GM12892 (cell line): ENCODE measurements at regions not wholly inside any gene's neighbourhood (a gene's known extent, or its start where the extent isn't known, plus 50 kb on each side); places are given as distances from the start of the nearest gene placed in this dataset.
A peak's percentile ranks its signal among the peaks of the same experiment; 100 is the strongest.

Experiments used
- DNase-seq: peaks from one replicate; pipeline ENCODE4 v3.0.0; 2011; ENCODE audit not compliant: insufficient read length
- FAIRE-seq: peaks from 2 replicates; lab custom pipeline; 2011; peaks lifted over from hg19 to GRCh38; lab: Jason Lieb, UNC
- POLR2A ChIP-seq: IDR thresholded peaks from 2 replicates; pipeline ENCODE4 v1.6.1; 2011; ENCODE audit warnings: low read depth, low read length, control low read depth
- POLR2AphosphoS5 ChIP-seq: IDR thresholded peaks from 2 replicates; pipeline ENCODE4 v1.6.1; 2011; ENCODE audit warnings: low read depth, low read length, control low read depth
- TAF1 ChIP-seq: IDR thresholded peaks from 2 replicates; pipeline ENCODE4 v1.6.1; 2011; ENCODE audit warnings: low read depth, mild to moderate bottlenecking, control low read depth, low read length, borderline replicate concordance

GRCh38 chr6:14031516-14031915 is 86.1 kb upstream of the CD83 start:
- no peak for DNase-seq
- FAIRE-seq, result no peak
- no peak for TF ChIP-seq POLR2AphosphoS5
- no peak for TF ChIP-seq TAF1
- TF ChIP-seq POLR2A, result no peak

DNA sequence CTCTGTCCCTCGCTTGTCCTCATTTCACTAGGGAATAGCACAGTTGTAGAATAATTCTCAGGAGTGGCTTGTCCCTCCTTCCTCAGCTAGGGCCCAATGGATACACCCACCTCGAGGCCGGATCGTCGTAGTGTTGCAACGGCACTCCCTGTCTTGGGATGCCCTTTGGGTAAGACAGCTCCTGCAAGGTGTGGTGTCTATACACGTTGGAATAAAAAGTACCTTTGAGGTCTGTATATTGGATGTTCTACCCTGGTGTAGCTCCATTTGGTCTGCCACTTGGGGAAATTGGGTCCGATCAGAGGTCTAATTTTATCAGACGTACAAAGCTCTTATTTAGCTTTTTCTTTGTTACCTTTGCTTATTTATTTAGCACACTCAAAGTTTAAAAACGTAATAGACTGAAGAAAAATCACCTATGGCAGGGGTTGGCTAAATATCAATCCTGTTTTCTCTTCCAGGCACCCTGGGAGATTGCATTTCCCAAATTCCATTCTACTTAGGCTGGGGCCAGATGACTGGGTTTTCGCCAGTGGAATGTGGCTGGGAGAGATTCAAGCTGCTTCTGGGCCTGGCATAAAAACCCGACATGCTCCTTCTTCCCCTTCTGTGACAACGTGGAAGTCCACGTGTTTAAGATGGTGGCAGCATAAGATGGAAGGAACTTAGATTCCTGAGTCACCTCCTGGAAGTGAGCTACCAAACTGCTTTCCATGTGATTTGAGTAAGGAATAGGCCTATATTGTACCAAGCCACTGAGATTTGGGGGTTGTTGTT is 82.3 kb upstream of the CD83 start:
- DNase-seq (no peak), FAIRE-seq (no peak)
- TF ChIP-seq POLR2A (no peak), TAF1 (no peak), POLR2AphosphoS5 (no peak)

DNA sequence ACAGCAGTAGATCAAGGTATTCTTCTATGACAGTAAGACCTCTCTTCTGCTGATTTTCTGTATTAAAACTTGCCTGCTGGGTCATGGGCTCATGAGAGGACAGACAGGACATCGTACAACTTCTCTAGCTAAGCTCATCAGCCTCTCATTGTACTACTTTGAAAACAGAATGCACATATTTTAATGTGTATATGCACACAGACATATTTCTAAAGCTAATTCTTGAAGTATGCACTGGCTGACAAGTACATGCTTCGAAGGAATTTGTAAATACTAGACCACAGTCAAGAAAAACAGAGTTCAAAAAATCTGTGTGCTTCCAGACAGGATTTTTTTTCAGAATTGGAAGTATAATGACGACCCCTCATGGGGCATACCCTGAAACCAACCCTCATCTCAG is 81.7 kb upstream of the CD83 start:
- no peak for FAIRE-seq
- TF ChIP-seq POLR2AphosphoS5, result no peak
- no peak for TF ChIP-seq TAF1
- no peak for TF ChIP-seq POLR2A

DNA sequence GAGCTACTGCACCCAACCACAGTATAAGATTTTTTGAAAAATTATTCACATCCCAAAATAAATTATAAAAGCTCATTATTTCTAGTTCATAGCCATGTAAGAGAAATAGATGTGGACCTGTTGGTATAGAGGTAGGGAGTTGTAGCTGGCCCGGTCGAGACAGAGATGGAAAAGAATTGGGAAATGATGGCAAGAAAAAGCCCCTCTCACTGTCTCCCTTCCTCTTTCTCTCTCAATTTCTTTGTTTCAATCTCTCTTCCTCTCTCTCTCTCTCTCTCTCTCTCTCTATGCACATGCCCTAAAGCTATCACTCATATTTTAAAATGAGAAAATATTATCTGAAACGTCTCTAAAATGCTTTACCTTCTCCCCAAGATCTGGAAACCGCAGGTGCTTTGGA is 80.7 kb upstream of the CD83 start:
- FAIRE-seq (no peak), DNase-seq (no peak)
- TF ChIP-seq POLR2A (no peak), POLR2AphosphoS5 (no peak), TAF1 (no peak)

More for the DNA sequence above, 81.7 kb upstream of the CD83 start:
- no peak for DNase-seq

DNA sequence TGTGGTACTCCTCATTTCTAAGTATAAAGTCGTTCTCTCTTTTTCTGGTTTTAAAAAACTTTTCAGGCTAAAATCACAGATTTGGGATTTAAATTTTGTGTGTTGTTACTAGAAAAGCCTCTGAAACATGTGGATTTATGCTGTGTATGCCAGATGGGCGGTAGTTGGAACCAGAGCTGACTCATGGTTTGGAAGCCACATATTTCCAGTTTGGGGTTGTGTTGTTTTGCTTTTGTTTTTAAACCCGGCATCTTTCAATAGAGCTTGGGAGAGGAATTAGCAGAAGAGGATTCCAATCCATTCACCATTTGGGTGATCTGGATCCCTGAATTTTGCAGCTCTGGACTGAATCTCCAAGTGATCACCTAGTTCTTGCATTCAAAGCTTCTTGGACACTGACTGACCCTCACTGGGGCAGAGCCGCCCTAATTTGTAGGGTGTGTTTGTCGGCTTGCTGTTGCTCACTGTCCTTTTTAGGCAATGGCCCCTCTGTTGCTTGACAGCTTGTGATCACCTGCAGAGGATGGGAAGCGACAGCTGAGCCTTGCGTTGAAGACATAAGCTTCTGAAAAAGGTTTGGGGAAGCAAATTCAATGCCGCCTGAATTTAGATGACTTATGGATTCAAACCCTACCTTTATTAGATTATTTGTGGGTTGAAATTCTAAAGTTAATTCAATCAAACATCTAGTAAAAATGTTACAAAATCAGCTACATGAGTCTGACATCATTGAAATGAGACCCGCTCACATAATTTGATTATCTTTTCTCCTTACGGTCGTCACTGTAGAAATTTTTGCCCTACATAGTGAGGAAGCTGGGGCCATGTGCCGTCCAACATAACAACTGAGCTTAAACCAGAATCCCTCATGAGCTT is 79.9 kb upstream of the CD83 start:
- DNase-seq (no peak), FAIRE-seq (no peak)
- TF ChIP-seq POLR2A (no peak), POLR2AphosphoS5 (no peak), TAF1 (no peak)

- no peak for TF ChIP-seq TAF1
- no peak for TF ChIP-seq POLR2AphosphoS5
- no peak for TF ChIP-seq POLR2A
- no peak for DNase-seq
- no peak for FAIRE-seq
Measured at GRCh38 chr6:14038467-14039437, 78.8 kb upstream of the CD83 start.

DNA sequence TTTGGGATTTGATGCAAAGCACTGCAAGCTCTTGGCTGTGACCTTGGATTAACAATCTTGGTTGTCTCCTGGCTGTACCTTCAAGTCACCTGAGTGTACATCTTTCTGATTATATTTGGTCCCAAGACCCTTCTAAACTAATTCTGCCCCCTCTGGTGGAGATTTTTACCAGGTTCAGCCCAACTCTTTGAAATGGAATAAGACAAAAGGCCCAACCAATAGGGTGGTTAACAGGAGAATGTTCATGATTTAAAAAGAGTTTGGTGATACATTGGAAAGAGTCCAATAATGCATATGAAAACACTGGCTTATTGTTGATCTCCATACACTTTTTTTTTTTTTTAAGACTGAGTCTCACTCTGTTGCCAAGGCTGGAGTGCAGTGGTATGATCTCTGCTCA is 77.5 kb upstream of the CD83 start:
- DNase-seq (no peak), FAIRE-seq (no peak)
- no peak for TF ChIP-seq TAF1
- no peak for TF ChIP-seq POLR2A
- no peak for TF ChIP-seq POLR2AphosphoS5

GRCh38 chr6:14046476-14047068 is 71.0 kb upstream of the CD83 start:
- DNase-seq (peak; percentile 34), FAIRE-seq (no peak)
- TF ChIP-seq POLR2AphosphoS5 (no peak), TAF1 (no peak), POLR2A (no peak)

DNA sequence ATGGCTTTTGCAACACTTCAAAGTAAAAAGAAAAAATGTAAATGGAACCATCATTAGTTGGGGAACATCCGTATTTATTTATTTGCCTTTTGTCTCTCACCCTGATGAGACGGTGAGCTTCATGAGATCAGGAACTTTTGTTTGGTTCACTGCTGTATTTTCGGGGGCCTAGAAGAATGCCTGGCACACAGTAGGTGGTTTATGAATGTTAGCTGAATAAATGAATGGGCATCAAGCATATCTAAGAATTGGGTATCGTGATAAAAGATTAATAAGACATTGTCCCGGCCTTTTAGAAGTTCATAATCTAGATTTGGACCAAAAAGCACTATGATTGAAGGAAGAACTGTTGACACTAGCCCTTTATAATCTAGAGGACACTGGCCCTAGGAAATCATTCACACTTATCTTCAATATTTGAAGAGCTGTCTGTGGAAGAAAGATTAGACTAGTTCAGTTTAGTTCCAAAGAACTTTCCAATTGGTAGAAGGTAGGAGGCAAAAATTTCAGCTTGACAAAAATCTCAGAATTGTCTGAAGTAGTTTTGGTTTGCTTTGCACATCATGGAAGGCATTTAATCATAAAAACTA is 70.3 kb upstream of the CD83 start:
- DNase-seq (no peak), FAIRE-seq (no peak)
- TF ChIP-seq POLR2A, result no peak
- TF ChIP-seq POLR2AphosphoS5, result no peak
- no peak for TF ChIP-seq TAF1

DNA sequence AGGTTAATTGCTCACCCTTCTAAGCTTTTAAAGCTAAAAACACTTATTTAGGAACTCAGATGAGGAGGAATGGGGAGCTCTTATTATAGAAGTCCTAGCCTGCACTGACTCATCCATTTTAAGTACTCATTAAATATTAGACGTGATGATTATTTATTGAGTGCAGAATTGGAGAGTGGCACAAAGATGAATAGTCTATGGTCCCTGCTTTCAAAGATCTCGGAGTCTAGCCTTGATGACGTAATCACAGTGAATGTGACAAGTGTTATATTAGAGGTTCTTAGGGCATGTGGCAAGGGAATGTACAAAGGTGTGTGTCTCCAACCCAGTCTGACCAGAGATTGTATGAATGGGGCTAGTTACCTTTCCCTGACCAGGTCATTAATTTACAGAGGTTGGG is 68.7 kb upstream of the CD83 start:
- DNase-seq (no peak), FAIRE-seq (no peak)
- TF ChIP-seq TAF1 (no peak), POLR2A (no peak), POLR2AphosphoS5 (no peak)

GRCh38 chr6:14051355-14051754 is 66.2 kb upstream of the CD83 start:
- FAIRE-seq (no peak), DNase-seq (no peak)
- no peak for TF ChIP-seq POLR2A
- TF ChIP-seq POLR2AphosphoS5, result no peak
- no peak for TF ChIP-seq TAF1
